ENCODE measurements at regions not wholly inside any gene's neighbourhood (a gene's known extent, or its start where the extent isn't known, plus 50 kb on each side); places are given as distances from the start of the nearest gene placed in this dataset.

DNA sequence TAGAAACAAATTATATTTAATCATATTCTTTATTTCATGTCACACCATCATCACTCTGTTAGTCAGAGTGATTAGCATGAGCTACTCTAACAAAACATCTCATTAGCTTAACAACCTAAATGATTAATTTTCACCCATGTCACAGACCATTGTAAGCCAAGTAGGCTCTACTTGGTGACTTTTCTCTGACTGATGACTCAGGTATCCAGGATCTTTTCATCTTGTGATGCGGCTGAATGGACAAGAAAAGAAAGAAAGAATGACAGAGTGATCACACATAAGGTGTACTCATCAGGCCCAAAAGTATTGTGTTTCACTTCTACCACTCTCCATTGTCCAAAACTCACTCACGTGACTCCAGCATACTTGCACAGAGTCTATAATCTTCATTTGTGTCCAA is 299.3 kb downstream of the ANXA1 start:
- DNase-seq (ENCODE audit: low read depth): peak; percentile 4

DNA sequence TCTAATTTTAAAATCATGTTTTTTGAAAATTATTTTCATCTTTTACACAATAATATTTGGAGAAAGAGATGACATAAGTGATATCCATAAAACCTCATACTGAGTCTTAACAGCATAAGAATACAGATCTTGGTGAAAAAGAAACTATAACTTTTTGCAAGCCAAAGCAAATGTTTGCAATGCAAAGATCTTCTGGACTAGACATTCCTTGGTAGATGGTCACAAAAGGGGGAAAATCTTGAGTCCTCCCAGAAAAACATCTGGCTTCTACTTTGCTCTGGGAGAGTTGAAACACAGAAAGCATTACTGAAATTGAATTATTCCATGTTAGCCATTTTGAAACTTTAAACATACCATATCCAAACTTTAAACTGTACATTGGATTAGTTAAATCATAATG is 308.2 kb downstream of the ANXA1 start:
- no peak for DNase-seq (ENCODE audit: low read depth)

DNA sequence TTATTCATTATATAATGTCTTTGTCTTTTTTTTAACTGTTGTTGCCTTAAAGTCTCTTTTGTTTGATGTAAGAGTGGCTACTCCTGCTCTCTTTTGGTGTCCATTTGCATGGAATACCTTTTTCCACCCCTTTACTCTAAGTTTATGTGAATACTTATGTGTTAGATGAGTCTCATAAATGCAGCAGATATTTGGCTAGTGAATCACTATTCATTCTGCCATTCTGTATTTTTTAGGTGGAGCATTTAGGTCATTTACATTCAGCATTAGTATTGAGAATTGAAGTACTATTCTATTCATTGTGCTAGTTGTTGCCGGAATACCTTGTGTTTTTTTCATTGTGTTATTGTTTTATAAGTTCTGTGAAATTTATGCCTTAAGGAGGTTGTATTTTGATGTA is 317.1 kb downstream of the ANXA1 start:
- no peak for DNase-seq (ENCODE audit: low read depth)

DNA sequence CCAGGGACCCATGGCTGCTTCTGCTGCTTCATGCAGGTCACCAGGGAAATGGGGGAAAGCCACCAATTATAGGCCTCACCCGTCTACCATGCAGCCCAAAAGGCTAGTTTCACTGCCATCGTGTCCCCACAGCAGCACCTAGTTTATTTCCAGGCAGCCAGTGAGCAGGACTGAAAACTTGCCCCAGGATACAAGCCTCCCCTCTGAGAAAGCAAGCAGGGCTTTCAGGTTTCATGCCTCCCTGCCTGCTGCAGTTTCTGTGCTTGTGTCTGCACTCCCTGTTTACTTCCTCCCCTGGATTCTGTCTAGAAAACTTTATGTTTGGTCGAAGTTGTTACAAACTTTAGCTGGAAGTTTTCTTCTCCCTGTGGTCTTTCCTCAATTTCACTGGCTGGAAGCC is 319.1 kb downstream of the ANXA1 start:
- no peak for DNase-seq (ENCODE audit: low read depth)

DNA sequence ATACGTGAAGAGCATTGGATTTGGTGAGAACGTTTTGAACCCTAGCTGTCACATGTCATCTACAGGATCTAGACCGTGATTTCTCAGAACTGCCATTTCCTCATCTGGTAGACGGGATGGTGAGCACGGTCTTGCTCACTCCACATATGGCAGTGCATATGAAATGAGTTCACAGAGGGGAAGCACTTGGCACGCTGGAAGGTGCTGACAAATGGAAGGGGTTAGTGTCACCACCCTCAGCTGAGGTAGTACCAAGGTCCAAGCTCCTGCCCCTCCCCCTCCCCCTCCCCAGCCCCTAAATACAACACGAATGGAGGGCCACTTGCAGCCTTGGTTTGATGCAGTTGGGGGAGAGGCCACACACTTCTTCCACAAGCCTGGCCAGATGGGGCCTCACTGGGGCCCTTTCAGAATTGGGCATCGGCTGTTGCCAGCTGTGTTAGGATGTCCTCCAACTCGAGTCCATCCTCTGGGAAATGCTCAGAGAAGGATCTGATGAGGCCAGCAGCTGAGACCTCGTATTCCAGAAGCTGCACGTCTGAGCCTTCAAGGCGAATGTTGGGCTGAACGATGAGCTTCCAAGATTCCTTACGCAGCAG is 322.4 kb downstream of the ANXA1 start:
- no peak for DNase-seq (ENCODE audit: low read depth)

GRCh38 chr9:73474625-73475024 is 323.0 kb downstream of the ANXA1 start:
- no peak for DNase-seq (ENCODE audit: low read depth)

- DNase-seq (ENCODE audit: low read depth): no peak
These were observed 343.2 kb downstream of the ANXA1 start for GRCh38 chr9:73494894-73495293.

GRCh38 chr9:73497796-73498195 is 346.1 kb downstream of the ANXA1 start:
- DNase-seq (ENCODE audit: low read depth): no peak

DNA sequence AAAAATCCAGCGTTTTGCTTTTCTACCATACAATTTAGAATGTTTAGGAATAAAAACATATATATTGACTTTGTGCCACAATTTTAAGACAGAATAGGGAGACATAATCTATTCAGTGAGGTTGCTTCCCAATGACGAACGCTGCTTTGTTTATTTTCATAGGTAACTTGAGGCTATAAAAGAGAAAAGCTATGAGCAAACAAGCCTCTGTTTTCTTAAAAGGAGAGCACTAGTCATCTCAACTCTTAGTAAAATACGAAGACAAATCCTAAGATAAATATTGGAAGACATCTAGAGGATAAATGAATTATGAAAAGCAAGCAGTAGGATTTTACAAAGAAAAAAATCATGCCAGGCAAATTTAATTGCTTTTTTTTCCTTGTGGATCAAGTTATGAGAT is 363.6 kb downstream of the ANXA1 start:
- DNase-seq (ENCODE audit: low read depth): no peak

DNA sequence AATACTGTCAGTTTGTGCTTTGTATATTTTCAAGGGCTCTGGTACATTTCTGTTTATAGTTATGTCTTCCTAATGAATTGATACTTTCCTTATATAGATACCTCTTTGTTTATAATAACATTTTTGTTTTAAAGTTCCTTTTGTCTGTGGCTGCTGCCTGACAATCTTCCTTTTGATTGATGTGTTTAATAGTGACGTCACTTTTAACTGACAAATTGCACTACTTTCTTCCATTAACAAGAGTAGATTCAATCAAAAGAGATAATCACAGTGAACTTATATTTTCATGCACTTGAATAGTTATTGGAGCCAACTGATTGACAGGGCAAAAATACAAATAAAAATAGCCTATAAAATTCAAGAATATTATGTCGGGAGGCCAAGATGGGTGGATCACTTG is 371.7 kb downstream of the ANXA1 start:
- DNase-seq (ENCODE audit: low read depth): no peak

DNA sequence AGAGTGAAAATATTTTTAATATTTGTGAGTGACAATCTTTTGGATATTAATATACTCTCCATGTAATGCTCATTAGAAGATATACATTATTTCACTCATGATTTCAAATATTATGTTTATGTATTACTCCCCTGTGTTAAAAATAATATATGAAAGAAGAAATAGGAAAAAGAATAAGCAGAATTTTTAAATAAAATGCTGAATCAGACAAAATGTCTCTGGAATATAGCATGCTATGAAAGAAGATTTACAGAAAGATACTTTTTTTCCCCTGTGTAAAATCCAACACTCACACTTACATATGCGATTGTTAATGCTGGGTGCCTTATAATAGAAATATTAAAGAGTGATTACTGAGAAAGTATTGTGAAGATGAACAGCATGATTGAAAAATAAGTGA is 373.7 kb downstream of the ANXA1 start:
- DNase-seq (ENCODE audit: low read depth): no peak

GRCh38 chr9:73527521-73527920 is 375.9 kb downstream of the ANXA1 start:
- no peak for DNase-seq (ENCODE audit: low read depth)

DNA sequence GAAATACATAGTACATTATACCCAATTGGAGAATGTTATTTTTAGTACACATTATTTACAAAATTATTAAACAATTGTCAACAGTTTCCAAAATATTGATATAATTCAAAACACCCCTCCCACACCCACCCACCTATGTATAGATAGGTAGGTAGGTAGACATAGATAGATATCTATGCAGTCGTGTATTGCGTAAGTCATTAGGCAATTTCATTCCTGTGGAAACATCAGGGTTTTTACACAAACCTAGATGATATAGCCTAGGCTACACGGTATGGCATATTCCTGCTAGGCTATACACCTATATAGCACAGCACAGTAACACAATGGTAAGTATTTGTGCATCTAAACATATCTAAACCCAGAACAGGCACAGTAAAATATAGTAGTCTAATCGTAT is 377.3 kb downstream of the ANXA1 start:
- no peak for DNase-seq (ENCODE audit: low read depth)

DNA sequence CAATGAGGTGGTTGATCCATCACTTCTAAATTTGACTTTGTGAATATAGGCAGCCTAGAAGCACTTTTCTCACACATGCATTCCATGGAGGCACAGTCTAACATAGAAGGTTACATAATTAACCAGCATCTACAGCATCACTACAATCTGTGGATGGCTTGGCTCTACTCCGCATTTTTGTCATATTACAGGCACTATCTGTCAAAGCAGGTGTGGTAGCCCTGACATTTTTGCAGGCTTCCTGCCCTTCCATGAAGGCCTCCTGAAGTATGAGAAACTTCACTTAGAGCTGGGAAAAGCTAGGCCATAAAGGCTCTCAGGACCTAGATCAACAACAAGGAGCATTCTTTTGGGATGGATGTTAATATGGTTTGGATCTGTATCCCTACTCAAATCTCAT is 378.0 kb downstream of the ANXA1 start:
- DNase-seq (ENCODE audit: low read depth): no peak

DNA sequence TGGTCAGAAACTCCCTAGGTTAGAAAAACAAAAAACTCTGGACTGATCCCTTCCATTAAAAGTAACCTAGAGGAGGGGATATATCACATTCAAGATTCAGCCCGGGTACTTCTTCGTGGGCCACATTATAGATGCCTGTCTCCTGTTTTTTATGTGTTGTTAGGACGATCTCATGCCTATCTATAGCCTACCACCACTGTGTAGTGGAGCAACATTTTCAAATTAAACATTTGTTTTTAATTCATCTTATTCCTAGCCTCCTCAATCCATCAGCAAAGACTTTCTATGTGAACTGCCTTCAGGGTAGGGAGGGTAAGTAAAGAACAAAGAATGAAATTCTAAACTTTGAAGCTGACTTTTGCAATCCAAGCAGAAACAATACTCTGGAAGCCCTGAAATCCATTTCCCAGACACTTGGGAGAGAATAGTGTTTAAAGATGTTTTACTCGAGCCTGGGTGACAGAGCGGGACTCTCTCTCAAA is 379.4 kb downstream of the ANXA1 start:
- no peak for DNase-seq (ENCODE audit: low read depth)

DNA sequence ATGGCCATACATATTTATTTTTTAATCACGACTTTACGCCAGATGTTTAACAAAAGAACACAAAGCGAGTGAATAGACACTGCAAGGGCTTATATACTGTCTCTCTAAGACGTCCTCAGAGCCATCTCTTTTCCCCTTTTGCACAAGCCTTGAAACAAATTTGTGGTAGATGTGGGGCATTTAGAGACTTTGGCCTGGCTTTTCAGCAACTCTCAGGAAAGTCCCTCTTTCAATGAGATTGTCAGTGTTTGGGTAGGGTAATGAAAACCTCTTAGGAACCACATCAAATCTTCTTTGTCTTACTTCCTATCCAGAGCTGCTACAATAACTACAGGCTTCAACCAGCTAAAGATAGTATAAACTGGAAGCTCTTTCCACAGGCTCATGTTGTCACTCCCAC is 380.0 kb downstream of the ANXA1 start:
- DNase-seq (ENCODE audit: low read depth): no peak

GRCh38 chr9:73532985-73533384 is 381.3 kb downstream of the ANXA1 start:
- DNase-seq (ENCODE audit: low read depth): no peak

DNA sequence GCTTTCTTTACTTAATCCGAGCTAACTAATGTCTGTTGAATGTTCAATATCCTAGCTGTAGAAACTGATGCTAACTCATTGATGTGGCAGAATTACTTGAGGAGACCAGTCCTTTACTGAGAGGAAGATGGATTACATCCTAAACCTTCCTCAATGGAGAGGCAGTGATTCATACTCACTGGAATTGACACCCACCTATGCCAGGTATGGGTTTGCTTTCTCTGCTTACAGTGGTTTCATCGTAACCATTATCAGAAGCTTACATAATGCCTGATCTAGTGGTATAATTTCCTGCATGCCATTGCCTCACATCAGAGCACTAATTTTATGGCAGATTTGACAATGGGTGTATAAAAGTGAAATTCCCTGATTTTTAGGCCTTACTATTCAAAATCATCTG is 384.7 kb downstream of the ANXA1 start:
- DNase-seq (ENCODE audit: low read depth): no peak

GRCh38 chr9:73537561-73537960 is 385.9 kb downstream of the ANXA1 start:
- no peak for DNase-seq (ENCODE audit: low read depth)

- DNase-seq (ENCODE audit: low read depth): no peak
These were observed 388.3 kb downstream of the ANXA1 start for GRCh38 chr9:73539881-73540390.

GRCh38 chr9:73541923-73542322 is 390.3 kb downstream of the ANXA1 start:
- no peak for DNase-seq (ENCODE audit: low read depth)

DNA sequence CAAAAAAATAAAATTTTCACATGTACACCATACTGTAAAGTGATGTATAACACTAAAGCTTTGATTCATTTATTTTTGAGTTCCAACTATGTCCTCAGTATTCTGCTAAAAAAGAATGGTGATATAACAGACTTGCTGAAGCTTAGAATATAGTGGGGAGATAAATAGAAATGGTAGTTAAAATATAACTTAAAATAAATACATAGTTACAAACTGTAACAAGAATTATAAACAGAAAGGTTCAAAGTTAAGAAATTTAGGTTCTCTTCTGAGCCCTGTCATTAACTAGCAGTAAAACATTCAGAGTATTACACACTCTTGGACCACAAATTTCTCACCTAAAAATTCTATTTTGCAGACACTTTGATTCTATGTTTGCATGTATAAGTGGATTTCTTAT is 392.1 kb downstream of the ANXA1 start:
- no peak for DNase-seq (ENCODE audit: low read depth)

DNA sequence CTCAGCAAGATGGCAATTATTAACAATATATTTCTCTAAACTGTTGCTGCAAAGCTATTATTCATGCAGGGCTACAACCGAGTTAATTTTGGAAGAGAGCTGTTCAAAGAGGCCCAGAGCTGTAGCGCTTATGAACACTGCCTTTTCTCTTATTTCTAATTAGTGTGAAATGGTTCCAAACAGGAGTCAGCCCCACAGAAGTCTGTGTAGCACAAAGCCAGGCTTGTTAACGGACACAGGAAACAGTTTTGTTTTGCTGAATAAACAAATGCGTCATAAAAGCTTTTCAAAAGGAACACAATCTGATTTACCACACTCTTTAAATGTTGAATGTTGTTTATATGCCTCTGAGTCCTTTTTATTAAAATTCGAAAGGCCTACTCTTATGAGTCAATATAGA is 396.5 kb downstream of the ANXA1 start:
- DNase-seq (ENCODE audit: low read depth): peak; percentile 3

GRCh38 chr9:73549991-73550390 is 398.3 kb downstream of the ANXA1 start:
- no peak for DNase-seq (ENCODE audit: low read depth)
